LNCAP (cell line): ENCODE measurements at regions not wholly inside any gene's neighbourhood (a gene's known extent, or its start where the extent isn't known, plus 50 kb on each side); places are given as distances from the start of the nearest gene placed in this dataset.

Experiments used
- CTCF ChIP-seq: fragments of 450-650 bp; IDR thresholded peaks from 2 replicates; pipeline ENCODE4 v1.5.1; 2017; ENCODE audit warnings: mild to moderate bottlenecking

- TF ChIP-seq CTCF: no peak
Measured at GRCh38 chr10:105434970-105435369, 793.9 kb downstream of the SORCS3 start.

GRCh38 chr10:105413997-105414396 lies 772.9 kb downstream of the SORCS3 start:
- no peak for TF ChIP-seq CTCF

GRCh38 chr10:105409370-105409769 lies 768.3 kb downstream of the SORCS3 start:
- no peak for TF ChIP-seq CTCF

GRCh38 chr10:105406488-105406887 lies 765.4 kb downstream of the SORCS3 start:
- no peak for TF ChIP-seq CTCF

- no peak for TF ChIP-seq CTCF
Measured at GRCh38 chr10:105398202-105398601, 757.1 kb downstream of the SORCS3 start.

DNA sequence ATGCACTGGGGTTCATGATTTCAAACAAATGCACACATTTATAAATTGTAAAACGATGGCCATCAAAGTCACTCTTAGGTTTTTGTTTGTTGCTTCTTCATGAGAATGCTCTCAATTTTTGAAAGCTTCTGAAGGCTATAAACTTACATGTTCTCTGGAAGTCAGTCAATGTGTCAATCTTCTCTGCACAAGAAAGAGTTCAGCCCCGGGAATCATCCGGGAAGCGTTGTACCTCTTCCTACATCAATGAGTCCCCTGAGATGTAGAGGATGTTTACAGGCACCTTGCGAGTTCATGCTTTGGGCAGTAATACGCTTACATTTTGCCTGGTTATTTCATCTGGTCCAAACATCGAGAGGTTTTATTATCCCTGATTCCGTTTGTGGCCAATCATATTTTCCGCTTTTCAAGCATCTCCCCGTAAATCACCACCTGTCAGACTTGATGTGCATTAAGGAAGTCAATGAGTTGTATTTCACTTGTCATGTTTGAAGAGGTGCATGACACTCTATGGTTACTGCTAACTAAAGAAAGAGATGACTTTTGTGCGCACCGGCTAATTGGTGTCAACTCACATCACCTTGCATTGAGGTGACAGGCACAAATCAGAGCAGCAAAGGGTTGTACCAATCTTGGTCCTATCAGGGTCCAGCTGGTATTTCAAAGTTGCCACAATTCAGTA lies 750.7 kb downstream of the SORCS3 start:
- no peak for TF ChIP-seq CTCF

GRCh38 chr10:105387971-105388370 lies 746.9 kb downstream of the SORCS3 start:
- TF ChIP-seq CTCF: no peak

GRCh38 chr10:105383978-105384377 lies 742.9 kb downstream of the SORCS3 start:
- no peak for TF ChIP-seq CTCF
